K562 (cell line): ENCODE measurements at regions not wholly inside any gene's neighbourhood (a gene's known extent, or its start where the extent isn't known, plus 50 kb on each side); places are given as distances from the start of the nearest gene placed in this dataset.

Source experiments
- ATAC-seq: fragments of 200-7000 bp; cut with Tn5 transposase; 3 replicates; pipeline ENCODE4 v1.9.1; 2020; ENCODE audit warnings: moderate library complexity
- BruUV-seq: library from RNA; stranded (reverse); fragments of 400-500 nt; replicated peaks from 2 replicates; lab custom pipeline; 2021; lab: Mats Ljungman, UMichigan
- CTCF ChIA-PET: fragments of 300-600 bp; formaldehyde crosslinking; extraction: SDS; loops from one replicate; lab custom pipeline; 2021; ENCODE audit warnings: low intra/inter-chr PET ratio; lab: Yijun Ruan, JAX
- POLR2A ChIA-PET: fragments of 300-600, 350-650 bp; sonication (Branson Sonifier 250); formaldehyde crosslinking; extraction: SDS; loops from one replicate; lab custom pipeline; 2021; ENCODE audit warnings: antibody characterized with exemption, inconsistent platforms; lab: Yijun Ruan, JAX
- DNase-seq, 4 experiments: peaks; one replicate each; pipeline versions ENCODE4 v3.0.0 to v3.0.0-alpha.2; 2011 to 2018; ENCODE audit warnings: low spot score in 3 of 4, mixed read lengths in 3 of 4; ENCODE audit errors: extremely low read depth in 1 of 4
- FAIRE-seq: peaks from 2 replicates; lab custom pipeline; 2011; peaks lifted over from hg19 to GRCh38; lab: Jason Lieb, UNC
- H2AFZ ChIP-seq: 2 replicates; pipeline ENCODE4 v1.6.0; 2011; ENCODE audit warnings: low read depth, low read length, control low read depth, inconsistent platforms
- H3K27ac ChIP-seq: fragments of 200-600 bp; 3 replicates; pipeline ENCODE4 v1.8.0; 2011; ENCODE audit warnings: low read depth, mild to moderate bottlenecking, control low read depth, inconsistent platforms, low read length, moderate library complexity, mixed read lengths; ENCODE audit errors: extremely low read depth
- H3K27me3 ChIP-seq, 2 experiments: fragments of 300-600 bp in 1 of 2; 2 replicates in 1 of 2; 3 replicates in 1 of 2; pipeline versions ENCODE4 v1.6.0 to v1.8.0; 2011; ENCODE audit warnings: inconsistent platforms in 2 of 2, low read length in 2 of 2, mild to moderate bottlenecking in 1 of 2, mixed read lengths in 1 of 2, moderate library complexity in 1 of 2; ENCODE audit not compliant: control insufficient read depth in 2 of 2, insufficient read depth in 2 of 2
- H3K36me3 ChIP-seq: fragments of 300-600 bp; 3 replicates; pipeline ENCODE4 v1.8.0; 2011; ENCODE audit warnings: mild to moderate bottlenecking, low read length, inconsistent platforms; ENCODE audit not compliant: control insufficient read depth, insufficient read depth
- H3K4me1 ChIP-seq, 2 experiments: fragments of 200-600 bp in 1 of 2; replicated peaks in 1 of 2; 2 replicates in 1 of 2; 3 replicates in 1 of 2; pipeline versions ENCODE4 v1.5.1 to v1.8.0; 2011; ENCODE audit warnings: inconsistent platforms in 2 of 2, low read length in 2 of 2, mild to moderate bottlenecking in 1 of 2, mixed read lengths in 1 of 2, moderate library complexity in 1 of 2; ENCODE audit not compliant: control insufficient read depth in 2 of 2, insufficient read depth in 2 of 2
- H3K4me2 ChIP-seq: 2 replicates; pipeline ENCODE4 v1.6.1; 2011; ENCODE audit warnings: low read length, control low read depth, inconsistent platforms, mixed read lengths; ENCODE audit not compliant: insufficient read depth
- H3K4me3 ChIP-seq: fragments of 200-600 bp; sonication (generic), shearing (Covaris generic); 2 replicates; pipeline ENCODE4 v1.5.1; 2016; ENCODE audit warnings: control low read depth, inconsistent platforms
- H3K79me2 ChIP-seq: fragments of 200-600 bp; 3 replicates; pipeline ENCODE4 v1.8.0; 2011; ENCODE audit warnings: low read length, inconsistent platforms; ENCODE audit not compliant: control insufficient read depth, insufficient read depth
- H3K9ac ChIP-seq, 2 experiments: 2 replicates each; pipeline versions ENCODE4 v1.6.0 to v1.6.1; 2011; ENCODE audit warnings: low read depth in 2 of 2, low read length in 2 of 2, control low read depth in 1 of 2, inconsistent platforms in 1 of 2, mild to moderate bottlenecking in 1 of 2, mixed read lengths in 1 of 2; ENCODE audit not compliant: insufficient read depth in 1 of 2
- H3K9me1 ChIP-seq: one replicate; pipeline ENCODE4 v1.6.0; 2011; ENCODE audit warnings: inconsistent platforms, mild to moderate bottlenecking, low read length, moderate library complexity; ENCODE audit not compliant: control insufficient read depth, insufficient read depth
- H3K9me3 ChIP-seq: replicated peaks from 2 replicates; pipeline ENCODE4 v1.5.1; 2011; ENCODE audit warnings: low read depth, low read length, inconsistent platforms; ENCODE audit not compliant: control insufficient read depth, insufficient read depth
- H4K20me1 ChIP-seq: replicated peaks from 2 replicates; pipeline ENCODE4 v1.6.1; 2011; ENCODE audit warnings: low read length, inconsistent platforms, mixed read lengths; ENCODE audit not compliant: control insufficient read depth, insufficient read depth
- CBFB ChIP-seq: sonication (generic); formaldehyde crosslinking; IDR thresholded peaks from 2 replicates; pipeline ENCODE4 v1.4.0; 2020; ENCODE audit warnings: mild to moderate bottlenecking, missing genetic modification reagents
- CREB5 ChIP-seq: fragments of 250-450 bp; sonication (Bioruptor Pico); IDR thresholded peaks from 2 replicates; pipeline ENCODE4 v1.5.0; 2020; ENCODE audit warnings: mild to moderate bottlenecking
- JUN ChIP-seq, 2 experiments: sonication (generic) in 1 of 2; formaldehyde crosslinking in 1 of 2; IDR thresholded peaks; 2 replicates each; pipeline versions ENCODE4 v1.6.1 to v1.8.0; 2012 to 2022; ENCODE audit warnings: borderline replicate concordance in 2 of 2, mild to moderate bottlenecking in 2 of 2, improper control_type of control experiment in 1 of 2, low read depth in 1 of 2, low read length in 1 of 2, missing genetic modification reagents in 1 of 2
- KAT8 ChIP-seq: fragments of 450-650 bp; IDR thresholded peaks from 2 replicates; pipeline ENCODE4 v1.6.1; 2016; ENCODE audit warnings: low read depth, mild to moderate bottlenecking
- NFIC ChIP-seq: fragments of 450-650 bp; IDR thresholded peaks from 2 replicates; pipeline ENCODE4 v1.6.1; 2017; ENCODE audit warnings: mild to moderate bottlenecking, inconsistent platforms
- NUFIP1 ChIP-seq: fragments of 450-650 bp; IDR thresholded peaks from 2 replicates; pipeline ENCODE4 v1.6.1; 2018; ENCODE audit not compliant: partially characterized antibody
- SIN3B ChIP-seq: fragments of 450-650 bp; IDR thresholded peaks from 2 replicates; pipeline ENCODE4 v1.6.1; 2017; ENCODE audit warnings: low read depth, mild to moderate bottlenecking, moderate library complexity
- TBP ChIP-seq: optimal IDR thresholded peaks from 2 replicates; pipeline ENCODE3; 2011; ENCODE audit warnings: low read depth, low read length, improper control_type of control experiment
- ZFX ChIP-seq: sonication (generic); formaldehyde crosslinking; IDR thresholded peaks from 2 replicates; pipeline ENCODE4 v1.8.0; 2022; ENCODE audit warnings: mild to moderate bottlenecking, missing genetic modification reagents, moderate library complexity
- WGBS: fragments of 100-300 bp; shearing (Covaris generic); methylation state at CpG from one replicate; pipeline ENCODE4 v1.1.6; 2016; ENCODE audit warnings: low coverage, mixed read lengths; ENCODE audit not compliant: insufficient coverage; ENCODE audit errors: missing lambda C conversion rate; 5-methylcytosine and 5-hydroxymethylcytosine counted together
- in situ Hi-C: fragments of 300-500 bp; cut with MboI; formaldehyde crosslinking; loops from 4 replicates; pipeline ENCODE4 v1.15.0; 2018; ENCODE audit warnings: inconsistent platforms, mixed read lengths
- intact Hi-C: fragments of 100-400 bp; cut with micrococcal nuclease; formaldehyde crosslinking; loops from 2 replicates; pipeline ENCODE4 v1.14.2; 2022
- TF ChIP-seq, protein P1 (sequence below): fragments of 450-650 bp; IDR thresholded peaks from 2 replicates; pipeline ENCODE4 v1.6.1; 2016; ENCODE audit warnings: borderline replicate concordance

GRCh38 chr11:43034341-43034740 is 277.5 kb upstream of the API5 start:
- POLR2A ChIA-PET: no interaction called here
- no TSS peak for BruUV-seq
- Histone ChIP-seq H4K20me1 (no peaks in the 10 kb centered on the region), H3K9me1 (no peaks in the 10 kb centered on the region), H3K27me3 (no peaks in the 10 kb centered on the region), H3K9me3 (no peaks in the 10 kb centered on the region), H2AFZ (no peak overlapping the region), H3K36me3 (no peaks in the 10 kb centered on the region), H3K79me2 (no peaks in the 10 kb centered on the region), H3K4me1 (no peaks in the 10 kb centered on the region), H3K9ac (no peak overlapping the region), H3K27ac (no peak overlapping the region), H3K4me3 (no peak overlapping the region), H3K4me2 (no peak overlapping the region)
- no peak for DNase-seq
- CTCF ChIA-PET: no interaction called here
- in situ Hi-C loops: no loop called here
- no peak for TF ChIP-seq SIN3B
- TF ChIP-seq, protein P1, sequence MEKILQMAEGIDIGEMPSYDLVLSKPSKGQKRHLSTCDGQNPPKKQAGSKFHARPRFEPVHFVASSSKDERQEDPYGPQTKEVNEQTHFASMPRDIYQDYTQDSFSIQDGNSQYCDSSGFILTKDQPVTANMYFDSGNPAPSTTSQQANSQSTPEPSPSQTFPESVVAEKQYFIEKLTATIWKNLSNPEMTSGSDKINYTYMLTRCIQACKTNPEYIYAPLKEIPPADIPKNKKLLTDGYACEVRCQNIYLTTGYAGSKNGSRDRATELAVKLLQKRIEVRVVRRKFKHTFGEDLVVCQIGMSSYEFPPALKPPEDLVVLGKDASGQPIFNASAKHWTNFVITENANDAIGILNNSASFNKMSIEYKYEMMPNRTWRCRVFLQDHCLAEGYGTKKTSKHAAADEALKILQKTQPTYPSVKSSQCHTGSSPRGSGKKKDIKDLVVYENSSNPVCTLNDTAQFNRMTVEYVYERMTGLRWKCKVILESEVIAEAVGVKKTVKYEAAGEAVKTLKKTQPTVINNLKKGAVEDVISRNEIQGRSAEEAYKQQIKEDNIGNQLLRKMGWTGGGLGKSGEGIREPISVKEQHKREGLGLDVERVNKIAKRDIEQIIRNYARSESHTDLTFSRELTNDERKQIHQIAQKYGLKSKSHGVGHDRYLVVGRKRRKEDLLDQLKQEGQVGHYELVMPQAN: no peak
- no peak for TF ChIP-seq NFIC
- TF ChIP-seq JUN (IDR thresholded peaks at IDR 0.05; ENCODE audit: borderline replicate concordance, low read depth, low read length): no peak
- no peak for TF ChIP-seq JUN (CRISPR knock-in tag; IDR thresholded peaks at IDR 0.05; ENCODE audit: borderline replicate concordance)
- no peak for TF ChIP-seq CBFB (CRISPR knock-in tag)
- no peak for TF ChIP-seq ZFX (CRISPR knock-in tag)
- no peak for TF ChIP-seq TBP
- TF ChIP-seq CREB5 (CRISPR knock-in tag): no peak
- no peak for TF ChIP-seq NUFIP1
- TF ChIP-seq KAT8: no peak
- intact Hi-C loops: no loop called here
- 0% methylated on average over 3 of the region's 3 CpGs for WGBS
- ATAC-seq: no peak
- no peak for FAIRE-seq
